SU-DHL-6 (cell line): ENCODE measurements at regions not wholly inside any gene's neighbourhood (a gene's known extent, or its start where the extent isn't known, plus 50 kb on each side); places are given as distances from the start of the nearest gene placed in this dataset.
"Not testable (repeated sequence)": the region's sequence is repeated elsewhere in the genome, so short reads cannot be mapped to it uniquely, and the experiment has no call there.

ENCODE experiments used
- H2AFZ ChIP-seq: fragments of 200-600 bp; sonication (generic); 2 replicates; pipeline ENCODE4 v1.6.1; 2014; ENCODE audit warnings: low read depth, mild to moderate bottlenecking, moderate library complexity, mixed read lengths, antibody characterized with exemption, low read length; ENCODE audit not compliant: severe bottlenecking
- H3F3A ChIP-seq: fragments of 200-600 bp; shearing (Covaris generic); 2 replicates; pipeline ENCODE4 v1.6.0; 2016; ENCODE audit warnings: antibody characterized with exemption, mild to moderate bottlenecking; ENCODE audit not compliant: insufficient read depth
- H3K27ac ChIP-seq: fragments of 200-600 bp; sonication (generic); 2 replicates; pipeline ENCODE4 v1.5.1; 2016; ENCODE audit warnings: low read depth, mild to moderate bottlenecking, low read length, moderate library complexity, mixed read lengths
- H3K27me3 ChIP-seq: fragments of 200-600 bp; sonication (generic), shearing (Covaris generic); 2 replicates; pipeline ENCODE4 v1.6.0; 2014; ENCODE audit warnings: mild to moderate bottlenecking, low read length
- H3K36me3 ChIP-seq: fragments of 200-600 bp; sonication (generic); 2 replicates; pipeline ENCODE4 v1.6.1; 2014; ENCODE audit warnings: mild to moderate bottlenecking, low read length, mixed read lengths
- H3K4me2 ChIP-seq: fragments of 300-600, 200-600 bp; shearing (Covaris generic), sonication (generic); 2 replicates; pipeline ENCODE4 v1.6.0; 2014; ENCODE audit warnings: low read length, low read depth, mild to moderate bottlenecking; ENCODE audit not compliant: poor library complexity, severe bottlenecking
- H3K4me3 ChIP-seq: fragments of 200-600 bp; sonication (generic); 2 replicates; pipeline ENCODE4 v1.5.1; 2014; ENCODE audit warnings: antibody characterized with exemption, low read length, mild to moderate bottlenecking, mixed read lengths; ENCODE audit not compliant: insufficient read depth, poor library complexity, severe bottlenecking
- H3K79me2 ChIP-seq: fragments of 200-600 bp; sonication (generic); 2 replicates; pipeline ENCODE4 v1.6.1; 2014; ENCODE audit warnings: mild to moderate bottlenecking, low read length, moderate library complexity; ENCODE audit not compliant: insufficient read depth
- H3K9ac ChIP-seq: fragments of 200-600 bp; sonication (generic); 2 replicates; pipeline ENCODE4 v1.7.0; 2014; ENCODE audit warnings: mild to moderate bottlenecking, low read length
- H3K9me2 ChIP-seq: fragments of 200-600 bp; sonication (generic); replicated peaks from 2 replicates; pipeline ENCODE4 v1.6.1; 2014; ENCODE audit warnings: low read length; ENCODE audit not compliant: insufficient read depth
- H3K9me3 ChIP-seq: fragments of 200-600 bp; sonication (generic); 2 replicates; pipeline ENCODE4 v1.6.1; 2014; ENCODE audit warnings: low read length, mixed read lengths; ENCODE audit not compliant: insufficient read depth
- H4K20me1 ChIP-seq: fragments of 200-600 bp; sonication (generic); 2 replicates; pipeline ENCODE4 v1.6.1; 2014; ENCODE audit warnings: low read depth, mild to moderate bottlenecking, antibody characterized with exemption, low read length, moderate library complexity, mixed read lengths
- CTCF ChIP-seq: fragments of 200-600 bp; sonication (generic); IDR thresholded peaks from one replicate; pipeline ENCODE4 v1.5.1; 2017; ENCODE audit warnings: antibody characterized with exemption, mild to moderate bottlenecking, low read length, moderate library complexity; ENCODE audit not compliant: insufficient read depth, poor library complexity, severe bottlenecking
- EZH2phosphoT487 ChIP-seq: fragments of 200-600 bp; sonication (generic), shearing (Covaris generic); conservative IDR thresholded peaks from 2 replicates; pipeline ENCODE4 v1.6.1; 2018; ENCODE audit warnings: mild to moderate bottlenecking, antibody characterized with exemption, low read length, moderate library complexity, mixed read lengths

GRCh38 chr3:31106204-31106603 lies 211.7 kb upstream of the GADL1 start:
- Histone ChIP-seq H3F3A (no peaks in the 10 kb centered on the region), H3K9me3 (no peaks in the 10 kb centered on the region), H3K36me3 (no peaks in the 10 kb centered on the region), H2AFZ (no peak overlapping the region), H4K20me1 (no peaks in the 10 kb centered on the region), H3K79me2 (no peaks in the 10 kb centered on the region), H3K27ac (no peak overlapping the region), H3K27me3 (no peaks in the 10 kb centered on the region), H3K9ac (no peak overlapping the region), H3K9me2 (no peaks in the 10 kb centered on the region), H3K4me3 (no peak overlapping the region), H3K4me2 (no peak overlapping the region)
- TF ChIP-seq EZH2phosphoT487 (no peak), CTCF (no peak)

- no peaks in the 10 kb centered on the region for H3K36me3 ChIP-seq
- H3K9me3 ChIP-seq, result no peaks in the 10 kb centered on the region
- no peak for TF ChIP-seq EZH2phosphoT487
- TF ChIP-seq CTCF, result no peak
- no peaks in the 10 kb centered on the region for H3K9me2 ChIP-seq
- H2AFZ ChIP-seq, result no peak overlapping the region
- no peaks in the 10 kb centered on the region for H3K79me2 ChIP-seq
- H4K20me1 ChIP-seq, result no peaks in the 10 kb centered on the region
- no peak overlapping the region for H3K27ac ChIP-seq
- no peak overlapping the region for H3K4me3 ChIP-seq
- no peak overlapping the region for H3K4me2 ChIP-seq
- no peaks in the 10 kb centered on the region for H3K27me3 ChIP-seq
- no peak overlapping the region for H3K9ac ChIP-seq
- H3F3A ChIP-seq, result no peaks in the 10 kb centered on the region
Observed at GRCh38 chr3:31106912-31107311, 212.5 kb upstream of the GADL1 start.

- Histone ChIP-seq H3F3A (no peaks in the 10 kb centered on the region), H3K4me3 (no peak overlapping the region), H2AFZ (no peak overlapping the region), H3K27ac (no peak overlapping the region), H3K4me2 (no peak overlapping the region), H4K20me1 (no peaks in the 10 kb centered on the region), H3K9me2 (no peaks in the 10 kb centered on the region), H3K9me3 (no peaks in the 10 kb centered on the region), H3K9ac (no peak overlapping the region), H3K36me3 (no peaks in the 10 kb centered on the region), H3K79me2 (no peaks in the 10 kb centered on the region), H3K27me3 (no peaks in the 10 kb centered on the region)
- TF ChIP-seq EZH2phosphoT487 (no peak), CTCF (no peak)
Observed at GRCh38 chr3:31114929-31115283, 220.4 kb upstream of the GADL1 start.

GRCh38 chr3:31115531-31115930 lies 221.1 kb upstream of the GADL1 start:
- not testable (repeated sequence) for H3K36me3 ChIP-seq, H3K4me2 ChIP-seq, H2AFZ ChIP-seq, H3K27me3 ChIP-seq, H3F3A ChIP-seq, H3K4me3 ChIP-seq, H4K20me1 ChIP-seq, H3K79me2 ChIP-seq, H3K9me2 ChIP-seq, H3K9ac ChIP-seq, H3K27ac ChIP-seq, H3K9me3 ChIP-seq
